ENCODE measurements at regions not wholly inside any gene's neighbourhood (a gene's known extent, or its start where the extent isn't known, plus 50 kb on each side); places are given as distances from the start of the nearest gene placed in this dataset.

GRCh38 chr12:16716928-16717327, 111.0 kb upstream of the LMO3 start:
- TF ChIP-seq POLR2A (IDR thresholded peaks at IDR 0.05): no peak
- TF ChIP-seq, protein P1, sequence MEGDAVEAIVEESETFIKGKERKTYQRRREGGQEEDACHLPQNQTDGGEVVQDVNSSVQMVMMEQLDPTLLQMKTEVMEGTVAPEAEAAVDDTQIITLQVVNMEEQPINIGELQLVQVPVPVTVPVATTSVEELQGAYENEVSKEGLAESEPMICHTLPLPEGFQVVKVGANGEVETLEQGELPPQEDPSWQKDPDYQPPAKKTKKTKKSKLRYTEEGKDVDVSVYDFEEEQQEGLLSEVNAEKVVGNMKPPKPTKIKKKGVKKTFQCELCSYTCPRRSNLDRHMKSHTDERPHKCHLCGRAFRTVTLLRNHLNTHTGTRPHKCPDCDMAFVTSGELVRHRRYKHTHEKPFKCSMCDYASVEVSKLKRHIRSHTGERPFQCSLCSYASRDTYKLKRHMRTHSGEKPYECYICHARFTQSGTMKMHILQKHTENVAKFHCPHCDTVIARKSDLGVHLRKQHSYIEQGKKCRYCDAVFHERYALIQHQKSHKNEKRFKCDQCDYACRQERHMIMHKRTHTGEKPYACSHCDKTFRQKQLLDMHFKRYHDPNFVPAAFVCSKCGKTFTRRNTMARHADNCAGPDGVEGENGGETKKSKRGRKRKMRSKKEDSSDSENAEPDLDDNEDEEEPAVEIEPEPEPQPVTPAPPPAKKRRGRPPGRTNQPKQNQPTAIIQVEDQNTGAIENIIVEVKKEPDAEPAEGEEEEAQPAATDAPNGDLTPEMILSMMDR (IDR thresholded peaks at IDR 0.05 in 4 of 5, conservative IDR thresholded peaks at IDR 0.05 in 1 of 5): no peak
